ENCODE measurements at regions not wholly inside any gene's neighbourhood (a gene's known extent, or its start where the extent isn't known, plus 50 kb on each side); places are given as distances from the start of the nearest gene placed in this dataset.
"Not testable (repeated sequence)": the region's sequence is repeated elsewhere in the genome, so short reads cannot be mapped to it uniquely, and the experiment has no call there.

DNA sequence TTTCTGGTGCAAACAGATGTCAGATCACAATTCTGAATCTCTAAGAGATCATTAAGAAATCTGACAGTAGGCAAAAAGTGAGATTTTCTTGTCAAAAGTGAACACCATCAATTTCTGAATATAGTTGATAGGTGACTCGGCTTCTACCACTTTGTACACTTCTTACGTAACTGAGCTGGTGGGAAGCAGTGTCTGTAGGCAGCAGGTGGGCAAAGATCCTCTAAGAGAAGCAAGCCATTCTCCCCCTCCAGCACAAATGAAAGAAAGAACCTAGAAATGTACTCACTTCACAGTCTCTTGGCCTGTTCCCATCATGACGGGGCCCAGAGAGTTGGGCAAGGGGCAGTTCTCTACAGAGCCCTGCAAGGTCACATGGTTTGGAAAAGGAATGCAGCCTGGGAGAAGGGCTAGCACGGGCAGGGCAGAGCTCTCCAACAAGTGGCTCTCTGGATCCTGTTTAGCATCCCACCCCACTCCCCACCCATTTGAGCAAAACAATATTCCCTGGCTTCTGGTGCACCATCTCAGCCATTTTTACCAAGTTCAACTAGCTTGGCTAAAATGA lies 412.6 kb downstream of the LTN1 start:
- no peak for DNase-seq

DNA sequence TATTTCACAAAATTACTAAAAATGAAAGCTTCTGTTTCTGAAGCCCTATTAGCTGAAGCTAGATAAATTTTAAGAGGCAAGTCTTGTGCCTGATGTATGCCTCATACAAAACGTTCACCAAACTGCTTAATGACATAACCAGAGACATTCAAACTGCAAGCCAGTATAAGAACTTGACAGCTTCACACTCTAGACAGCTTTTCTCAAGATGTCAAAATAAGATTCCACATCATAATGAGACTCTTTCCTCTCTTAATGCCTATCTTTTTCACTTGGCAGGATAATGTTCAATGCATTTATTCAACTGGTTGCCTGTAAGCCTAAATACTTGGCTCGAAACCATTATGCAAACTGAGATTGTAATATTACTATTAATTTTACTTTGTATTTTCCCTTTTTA lies 424.0 kb downstream of the LTN1 start:
- DNase-seq, result no peak

DNA sequence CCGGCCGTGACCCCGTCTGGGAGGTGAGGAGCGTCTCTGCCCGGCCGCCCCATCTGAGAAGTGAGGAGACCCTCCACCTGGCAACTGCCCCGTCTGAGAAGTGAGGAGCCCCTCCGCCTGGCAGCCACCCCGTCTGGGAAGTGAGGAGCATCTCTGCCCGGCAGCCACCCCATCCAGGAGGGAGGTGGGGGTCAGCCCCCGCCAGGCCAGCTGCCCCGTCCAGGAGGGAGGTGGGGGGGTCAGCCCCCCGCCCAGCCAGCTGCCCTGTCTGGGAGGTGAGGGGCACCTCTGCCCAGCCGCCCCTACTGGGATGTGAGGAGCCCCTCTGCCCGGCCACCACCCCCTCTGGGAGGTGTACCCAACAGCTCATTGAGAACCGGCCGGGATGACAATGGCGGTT lies 428.7 kb downstream of the LTN1 start:
- DNase-seq, result not testable (repeated sequence)

DNA sequence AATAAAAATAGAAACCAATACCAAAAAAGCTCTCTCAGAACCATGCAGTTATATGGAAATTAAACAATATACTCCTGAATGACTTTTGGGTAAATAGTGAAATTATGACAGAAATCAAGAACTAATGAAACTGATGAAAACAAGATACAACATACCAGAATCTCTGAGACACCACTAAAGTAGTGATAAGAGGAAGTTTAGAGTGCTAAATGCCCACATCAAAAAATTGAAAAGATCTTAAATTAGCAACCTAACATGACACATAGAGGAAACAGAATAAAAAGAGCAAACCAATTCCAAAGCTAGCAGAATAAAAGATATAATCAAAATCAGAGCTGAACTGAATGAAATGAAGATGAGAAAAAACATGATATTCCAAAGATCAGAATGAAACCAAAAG lies 430.9 kb downstream of the LTN1 start:
- DNase-seq, result no peak

DNA sequence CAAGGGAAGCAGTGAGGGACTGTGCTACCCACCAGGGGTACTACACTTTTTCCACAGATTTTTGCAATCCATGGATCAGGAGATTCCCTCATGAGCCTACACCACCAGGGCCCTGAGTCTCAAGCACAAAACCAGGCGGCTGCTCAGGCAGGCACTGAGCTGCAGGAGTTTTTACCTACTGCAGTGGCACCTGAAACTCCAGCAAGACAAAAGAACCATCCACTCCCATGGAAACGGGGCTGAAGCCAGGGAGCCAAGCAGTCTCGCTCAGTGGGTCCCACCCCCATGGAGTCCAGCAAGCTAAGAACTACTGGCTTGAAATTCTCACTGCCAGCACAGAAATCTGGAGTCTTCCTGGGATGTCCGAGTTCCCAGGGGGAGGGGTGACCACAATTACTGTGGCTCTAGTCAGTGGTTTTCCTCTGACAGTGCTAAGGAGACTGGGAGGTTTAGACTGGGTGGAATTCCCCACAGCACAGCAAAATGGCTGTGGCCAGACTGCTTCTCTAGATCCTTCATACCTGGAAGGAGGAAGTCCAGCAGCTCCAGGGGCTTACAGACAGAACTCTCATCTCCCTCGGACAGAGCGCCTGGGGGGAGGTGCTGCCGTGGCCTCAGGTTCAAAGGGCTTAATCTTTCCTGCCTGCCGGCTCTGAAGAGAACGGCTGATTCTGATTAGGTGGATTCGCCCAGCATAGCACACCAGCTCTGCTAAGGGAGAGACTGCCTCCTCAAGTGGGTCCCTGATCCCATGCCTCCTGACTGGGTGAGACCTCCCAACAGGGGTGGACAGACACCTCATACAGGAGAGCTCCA lies 437.8 kb downstream of the LTN1 start:
- DNase-seq, result no peak

DNA sequence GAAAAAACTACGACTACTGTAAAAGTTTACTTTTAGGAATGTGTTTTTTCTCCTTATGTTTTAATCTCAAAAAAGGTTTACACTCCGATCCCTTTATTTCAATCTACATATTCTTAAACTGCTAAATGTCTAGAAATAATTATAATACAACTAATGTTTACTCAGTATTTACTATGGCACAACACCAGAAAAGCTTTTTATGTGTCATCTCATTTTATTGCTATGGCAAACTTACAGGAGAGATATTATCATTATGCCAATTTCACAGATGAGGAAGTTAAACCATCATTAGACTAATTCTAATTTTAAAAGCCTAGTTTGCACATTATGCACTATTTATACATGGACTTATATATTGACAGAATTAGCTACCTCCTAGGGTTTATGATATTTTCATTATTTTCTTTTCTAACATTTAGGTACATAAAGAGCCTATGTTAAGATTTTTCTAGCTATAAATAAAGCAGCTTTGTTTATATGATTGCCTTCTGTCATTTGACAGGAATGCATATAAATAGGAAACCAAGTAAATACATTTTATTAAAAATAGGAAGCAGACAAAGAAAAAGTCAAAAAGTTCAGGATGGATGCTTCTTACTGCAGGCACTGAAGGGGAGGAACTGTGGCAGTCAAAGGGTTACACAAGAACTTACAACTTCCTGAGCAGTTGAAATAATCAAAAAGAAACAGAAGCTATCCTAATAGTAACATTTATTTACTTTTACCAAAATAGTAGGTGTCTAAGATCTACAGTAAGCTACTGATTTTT lies 442.4 kb downstream of the LTN1 start:
- no peak for DNase-seq

DNA sequence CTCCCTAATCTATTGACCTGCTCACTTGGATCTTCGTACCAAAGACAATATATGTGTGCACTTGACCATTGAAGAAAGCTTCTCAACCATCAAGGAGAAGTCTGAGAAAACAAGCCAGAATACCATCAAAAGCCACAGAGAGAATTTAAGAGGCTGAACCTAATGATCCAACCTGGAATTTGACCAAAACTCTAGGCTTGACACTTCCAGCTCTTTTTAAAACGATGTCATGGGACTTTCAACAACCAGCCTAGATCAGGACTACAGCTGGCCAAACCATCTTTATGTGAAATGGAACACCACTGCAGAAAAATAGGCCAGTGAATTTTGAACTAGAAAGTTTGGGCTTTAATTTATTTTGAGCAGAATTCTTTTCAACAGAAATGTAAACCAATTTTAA lies 444.4 kb downstream of the LTN1 start:
- DNase-seq, result no peak

DNA sequence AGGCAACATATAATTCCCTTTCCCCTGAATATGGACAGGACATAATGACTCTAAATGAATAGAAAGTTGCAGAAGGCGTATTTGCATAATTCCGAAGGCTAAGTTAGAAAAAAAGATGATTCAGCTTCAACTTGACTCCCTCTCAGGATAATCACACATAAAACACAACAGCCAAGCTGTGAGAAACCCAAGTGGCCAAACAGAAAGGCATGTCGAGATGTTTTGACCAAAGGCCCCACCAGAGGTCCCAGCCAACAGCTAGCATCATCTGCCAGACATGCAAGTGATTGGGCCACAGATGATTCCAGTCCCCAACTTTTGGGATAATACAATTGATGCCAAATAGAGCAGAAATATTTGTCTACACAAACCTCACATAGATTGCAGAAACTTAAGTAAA lies 444.9 kb downstream of the LTN1 start:
- no peak for DNase-seq

DNA sequence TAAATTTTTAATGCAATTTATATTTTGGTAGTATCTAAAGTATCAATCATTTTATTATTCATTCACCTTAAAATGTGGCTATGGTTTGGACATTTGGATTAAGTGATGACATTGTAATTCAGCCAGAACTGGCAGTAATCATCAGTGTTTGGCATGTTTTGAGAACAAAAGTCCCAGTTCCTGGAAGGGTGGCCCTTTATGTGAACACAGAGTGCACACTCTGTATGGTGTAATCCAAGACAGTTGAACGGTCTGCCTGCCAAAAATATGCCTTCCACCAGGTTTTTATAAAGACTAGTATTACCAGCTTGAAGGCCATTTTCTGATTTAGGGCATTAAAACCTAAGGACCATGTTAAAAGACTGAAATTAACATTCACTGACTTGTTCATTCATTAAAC lies 448.7 kb downstream of the LTN1 start:
- DNase-seq, result no peak

DNA sequence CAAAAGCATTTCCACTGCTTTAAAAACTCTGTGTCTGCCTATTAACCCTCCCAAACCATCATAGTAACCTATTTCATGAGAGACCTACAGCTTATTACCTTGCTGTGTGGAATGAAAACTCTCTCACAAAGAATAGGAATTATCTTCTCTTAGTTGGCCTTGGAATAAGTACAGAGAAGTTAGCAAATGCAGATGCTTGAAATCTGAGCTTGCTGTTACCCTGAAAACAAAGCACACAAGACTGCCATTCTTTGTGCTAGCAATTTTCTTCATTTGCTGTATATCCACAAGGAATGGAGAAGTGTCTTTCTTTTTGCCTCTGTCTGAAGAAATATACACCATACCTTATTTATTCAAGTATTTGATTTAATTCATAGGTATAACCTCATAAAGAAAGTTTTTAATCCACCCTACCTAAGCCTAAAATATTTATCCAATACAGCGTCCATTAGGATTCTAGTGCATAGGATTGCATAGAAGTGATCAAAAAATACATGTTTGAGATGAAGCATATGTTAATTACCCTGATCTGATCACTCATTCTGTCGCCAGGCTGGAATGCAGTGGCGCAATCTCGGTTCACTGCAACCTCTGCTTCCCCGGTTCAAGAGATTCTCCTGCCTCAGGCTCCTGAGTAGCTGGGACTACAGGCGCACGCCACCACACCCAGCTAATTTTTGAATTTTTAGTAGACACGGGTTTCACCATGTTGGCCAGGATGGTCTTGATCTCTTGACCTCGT lies 451.1 kb downstream of the LTN1 start:
- DNase-seq, result no peak

DNA sequence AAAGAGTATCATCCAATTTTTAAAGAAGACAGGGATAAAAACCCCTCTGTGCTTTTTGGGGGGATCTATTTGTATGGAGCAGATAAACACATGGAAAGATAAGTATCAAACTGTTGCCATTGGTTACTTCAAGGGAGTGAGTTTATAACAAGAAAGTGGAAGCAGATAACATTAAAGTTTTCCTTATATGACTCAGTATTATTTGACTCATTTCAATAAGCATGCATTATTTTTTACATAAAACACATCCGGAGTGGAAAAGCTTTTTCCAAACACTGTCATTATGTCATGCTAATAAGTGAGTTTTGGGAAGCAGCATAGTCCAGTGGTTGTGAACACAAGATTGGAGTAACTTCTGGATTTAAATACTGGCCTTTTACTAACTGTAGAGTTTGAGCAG lies 452.2 kb downstream of the LTN1 start:
- no peak for DNase-seq

DNA sequence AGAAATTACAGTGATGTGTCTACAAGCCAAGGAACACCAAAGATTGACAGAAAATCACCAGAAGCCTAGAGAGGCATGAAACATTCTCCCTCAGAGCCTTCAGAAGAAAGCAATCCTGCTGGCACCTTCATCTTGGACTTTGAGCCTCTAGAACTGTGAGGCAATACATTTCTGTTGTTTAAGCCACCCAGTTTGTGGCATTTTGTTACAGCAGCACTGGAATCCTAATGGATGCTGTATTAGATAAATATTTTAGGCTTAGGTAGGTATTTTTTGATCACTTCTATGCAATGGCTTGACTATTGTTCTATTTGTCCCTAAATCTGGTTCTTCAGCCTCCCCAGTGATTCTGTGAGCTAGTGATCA lies 453.1 kb downstream of the LTN1 start:
- no peak for DNase-seq

DNA sequence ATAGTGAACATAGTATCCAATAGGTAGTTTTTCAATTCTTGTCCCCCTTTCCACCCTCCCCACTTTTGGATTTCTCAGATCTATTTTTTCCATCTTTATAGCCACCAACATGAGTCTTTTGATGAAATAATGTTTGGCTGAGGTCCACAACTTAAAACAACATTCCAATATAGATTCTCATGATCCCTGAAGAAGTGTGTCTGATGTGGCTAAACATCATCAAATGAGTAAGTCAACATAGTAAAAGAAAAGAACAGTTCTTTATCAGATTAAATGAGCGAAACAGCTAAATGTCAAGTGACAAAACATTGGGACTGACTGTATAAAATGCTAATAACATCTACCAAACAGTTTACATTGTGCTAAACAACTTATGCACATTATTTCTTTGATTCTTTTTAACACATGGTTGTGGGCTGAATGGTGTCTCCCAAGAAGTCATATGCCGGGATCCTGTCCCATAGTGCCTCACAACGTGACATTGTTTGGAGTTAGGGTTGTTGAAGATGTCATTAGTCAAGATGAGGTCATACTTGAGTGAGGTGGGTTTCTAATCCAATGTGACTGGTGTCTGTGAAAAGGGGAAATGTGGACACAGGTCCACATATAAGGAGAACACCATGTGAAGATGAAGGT lies 453.6 kb downstream of the LTN1 start:
- DNase-seq, result no peak

DNA sequence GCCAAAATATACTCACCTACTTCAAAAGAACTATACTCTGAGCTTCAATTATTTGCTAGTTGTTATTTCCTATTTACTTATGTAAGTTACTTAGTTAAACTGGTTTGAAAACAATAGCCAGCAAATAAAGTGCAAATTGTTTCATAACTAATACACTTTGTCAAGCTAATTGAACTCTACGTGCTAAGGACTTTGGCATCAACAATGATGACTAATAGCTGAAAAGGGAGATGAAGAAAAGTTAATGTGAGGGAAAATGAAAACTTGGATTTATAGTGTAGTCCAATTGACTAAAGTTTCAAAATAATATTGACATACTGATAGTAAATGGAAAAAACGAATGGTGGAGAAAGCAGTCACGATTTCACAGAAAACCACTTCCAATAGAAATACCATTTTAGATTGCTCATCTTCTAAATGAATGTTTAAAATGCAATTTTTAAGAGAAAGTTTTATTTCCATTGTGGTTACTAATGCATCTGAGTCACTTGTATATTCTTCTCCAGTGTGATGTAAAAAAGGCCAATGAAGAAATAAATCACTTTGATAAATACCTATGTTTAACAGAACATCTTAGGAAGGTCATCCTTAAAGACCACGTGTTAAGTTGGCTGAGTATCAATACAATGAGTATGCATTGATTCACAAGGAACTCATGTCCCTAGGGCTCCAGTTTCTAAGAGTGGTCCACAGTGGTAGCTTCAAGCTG lies 455.2 kb downstream of the LTN1 start:
- no peak for DNase-seq

DNA sequence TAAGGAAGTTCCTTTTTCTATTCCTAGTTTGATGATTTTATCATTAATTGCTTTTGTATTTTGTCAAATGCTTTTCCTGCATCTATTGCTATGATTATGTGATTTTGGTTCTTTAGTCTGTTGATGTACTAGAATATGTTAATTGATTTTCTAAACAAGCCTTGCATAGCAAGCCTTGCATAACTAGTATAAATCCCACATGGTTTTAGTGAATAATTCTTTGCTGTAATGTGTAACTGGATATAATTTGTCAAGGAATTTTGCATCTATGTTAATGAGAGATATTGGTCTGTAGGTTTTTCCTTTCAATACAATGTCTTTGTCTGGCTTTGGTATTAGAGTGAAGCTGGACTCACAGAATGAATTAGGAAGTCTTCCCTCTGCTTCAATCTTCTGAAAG lies 460.2 kb downstream of the LTN1 start:
- DNase-seq, result no peak

DNA sequence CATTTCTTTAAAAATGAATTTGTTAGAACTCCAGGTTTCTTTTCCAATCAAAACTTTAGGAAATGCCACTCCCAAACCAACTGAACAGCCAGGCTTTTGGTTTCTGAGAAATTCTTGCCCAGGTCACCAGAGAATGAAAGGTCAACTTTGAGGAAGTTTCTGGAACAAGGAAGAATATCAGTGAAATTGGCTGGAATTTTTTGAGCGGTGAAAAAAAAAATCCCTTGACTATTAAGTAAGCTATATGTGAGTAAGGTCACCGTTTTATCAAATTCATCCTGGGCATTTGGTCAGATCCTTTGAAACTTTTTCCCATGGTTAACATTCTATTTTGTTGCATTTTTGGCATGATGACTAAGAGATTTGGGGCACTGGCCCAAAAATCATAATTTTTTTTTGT lies 469.3 kb downstream of the LTN1 start:
- no peak for DNase-seq

DNA sequence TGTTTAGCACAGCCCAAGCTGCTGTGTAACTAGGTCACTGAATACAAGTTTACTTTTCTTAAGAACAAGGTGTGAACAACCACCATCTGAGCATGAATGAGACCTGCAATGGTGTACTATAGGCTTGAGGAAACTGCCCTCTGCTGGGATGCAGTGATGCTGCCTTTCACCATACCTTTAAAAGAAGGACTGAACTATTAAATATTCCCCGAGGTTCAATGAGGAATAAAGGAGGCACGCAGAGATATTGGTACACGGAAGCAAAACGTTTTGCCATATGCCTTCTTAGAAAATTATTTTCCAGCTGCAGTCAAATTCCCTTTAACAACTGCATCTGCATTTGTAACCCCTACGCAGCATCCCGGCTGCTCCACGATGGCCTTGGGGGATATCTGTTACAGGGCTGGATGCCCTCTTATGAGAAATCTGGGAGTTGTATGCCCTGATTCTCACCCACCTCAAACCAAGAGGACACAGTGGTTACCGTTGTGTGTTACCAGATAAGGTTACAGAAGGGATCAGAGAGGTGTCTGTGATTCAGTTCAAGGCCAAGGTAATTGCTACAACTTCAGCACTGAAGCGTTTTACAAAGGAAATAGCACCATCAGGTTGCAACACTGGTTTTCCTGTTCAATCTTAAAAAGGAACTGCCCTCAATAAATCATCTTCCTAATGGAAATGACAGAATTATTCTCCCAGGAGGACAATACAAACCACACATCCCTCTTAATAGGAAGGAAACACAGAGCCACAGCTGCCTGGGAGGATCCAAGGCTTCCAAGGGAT lies 470.5 kb downstream of the LTN1 start:
- DNase-seq, result no peak

DNA sequence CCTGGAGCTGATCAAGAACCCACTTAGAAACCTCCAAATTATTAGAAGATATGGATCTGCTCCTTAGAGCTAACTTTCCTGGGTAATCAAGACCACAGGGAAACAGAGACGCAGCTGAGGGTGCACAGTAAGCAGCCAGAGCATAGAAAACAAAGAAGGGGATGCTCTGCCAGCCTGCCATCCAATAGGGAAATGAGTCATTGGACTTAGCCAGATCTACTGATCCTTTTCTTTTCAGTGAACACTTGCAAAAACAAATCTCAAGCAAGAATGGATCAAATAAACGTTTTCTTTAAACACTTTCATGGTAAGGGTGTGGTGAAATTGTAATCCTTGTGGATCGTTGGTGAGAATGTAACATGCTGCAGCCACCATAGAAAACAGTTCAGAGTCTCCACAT lies 474.0 kb downstream of the LTN1 start:
- no peak for DNase-seq

DNA sequence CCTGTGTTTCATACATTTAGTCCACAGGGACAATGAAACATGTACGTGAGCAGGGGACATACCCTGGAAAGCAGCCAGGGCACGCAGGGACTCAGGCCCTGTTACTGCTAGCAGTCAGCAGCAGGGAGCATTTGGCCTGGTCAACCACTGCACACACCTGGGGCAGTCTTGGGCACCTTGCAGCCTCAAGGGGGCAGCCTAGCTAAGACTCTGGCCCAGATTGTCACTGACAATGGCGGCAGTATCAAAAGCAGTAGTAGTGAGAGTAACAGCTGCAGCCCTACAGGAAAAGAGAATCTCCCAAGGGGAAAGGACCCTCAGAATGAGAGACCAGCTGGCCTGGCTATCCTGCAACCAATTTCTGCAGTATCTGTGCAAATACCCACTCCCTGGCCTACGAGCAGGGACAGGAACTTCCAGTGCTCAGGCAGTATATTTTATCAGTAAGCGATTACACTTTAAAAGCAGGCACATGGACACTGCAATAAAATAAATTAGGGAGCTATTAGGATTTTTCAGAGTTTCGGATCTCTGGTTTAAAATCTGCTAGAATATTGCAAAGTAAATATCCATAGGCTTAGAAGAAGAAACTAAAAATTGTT lies 475.6 kb downstream of the LTN1 start:
- peak; percentile 49 for DNase-seq

DNA sequence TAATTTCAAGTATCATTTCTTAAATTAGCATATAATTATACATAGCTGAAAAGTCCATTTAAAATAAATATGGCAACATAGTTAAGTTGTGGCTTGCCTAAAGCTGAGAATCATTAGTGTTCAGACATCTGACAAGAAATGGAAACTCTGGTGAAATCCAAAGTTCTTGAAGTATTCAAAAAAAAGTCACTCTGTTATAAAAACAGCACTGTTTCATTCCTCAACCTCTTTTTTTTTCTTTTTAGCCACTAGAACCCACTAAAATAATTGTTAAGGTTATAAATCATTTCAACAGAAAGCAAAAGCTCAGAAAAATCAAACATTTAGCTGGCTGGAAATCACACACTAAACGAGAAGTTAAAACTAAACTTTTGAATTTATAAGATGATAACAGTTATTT lies 476.7 kb downstream of the LTN1 start:
- DNase-seq, result no peak

DNA sequence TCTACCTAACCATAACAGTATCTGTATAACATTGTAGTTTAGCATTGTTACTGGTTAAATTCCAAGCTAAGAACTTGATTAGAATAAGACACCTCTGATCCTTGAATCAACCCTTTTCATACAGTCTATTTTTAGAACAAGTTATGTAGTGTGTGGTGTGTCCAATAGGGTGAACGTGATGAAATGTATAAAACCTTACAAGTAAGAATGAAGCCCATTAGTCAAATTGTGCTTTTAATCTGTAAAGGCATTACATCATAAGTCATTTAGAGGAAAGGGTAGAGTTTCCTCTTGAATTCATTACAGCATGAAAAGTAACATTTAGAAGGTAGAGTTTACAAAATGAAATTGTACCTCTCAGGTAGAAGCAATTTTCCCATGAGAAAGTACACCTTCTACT lies 479.2 kb downstream of the LTN1 start:
- no peak for DNase-seq

All from CD4-positive, alpha-beta T cell treated with Interferon gamma for 1 hour (primary cell).